CD14-positive monocyte (primary cell): ENCODE measurements at regions not wholly inside any gene's neighbourhood (a gene's known extent, or its start where the extent isn't known, plus 50 kb on each side); places are given as distances from the start of the nearest gene placed in this dataset.

Experiments used
- DNase-seq, 3 donors: peaks; one replicate each; pipeline ENCODE4 v3.0.0-alpha.2; 2011 to 2022
- H2AFZ ChIP-seq: 2 replicates; pipeline ENCODE4 v1.6.0; 2012; ENCODE audit warnings: mild to moderate bottlenecking, low read depth, low read length, inconsistent platforms; ENCODE audit not compliant: insufficient read depth, poor library complexity, severe bottlenecking
- H3K27ac ChIP-seq, 2 donors: 1 replicate in 1 of 2; 2 replicates in 1 of 2; pipeline ENCODE4 v1.5.1; 2012 to 2013; ENCODE audit warnings: low read length in 2 of 2, control low read depth in 1 of 2, inconsistent platforms in 1 of 2, low read depth in 1 of 2, mild to moderate bottlenecking in 1 of 2
- H3K27me3 ChIP-seq, 2 donors: one replicate each; pipeline versions ENCODE4 v1.6.0 to v1.6.1; 2011 to 2013; ENCODE audit warnings: low read length in 2 of 2; ENCODE audit not compliant: control insufficient read depth in 2 of 2, insufficient read depth in 2 of 2
- H3K36me3 ChIP-seq, 2 donors: replicated peaks in 1 of 2; 1 replicate in 1 of 2; 2 replicates in 1 of 2; pipeline versions ENCODE4 v1.5.1 to v1.6.1; 2012 to 2013; ENCODE audit warnings: low read length in 2 of 2, control low read depth in 1 of 2, inconsistent platforms in 1 of 2, mild to moderate bottlenecking in 1 of 2; ENCODE audit not compliant: insufficient read depth in 2 of 2, control insufficient read depth in 1 of 2
- H3K4me1 ChIP-seq, 2 donors: 1 replicate in 1 of 2; 2 replicates in 1 of 2; pipeline versions ENCODE4 v1.5.1 to v1.6.1; 2012 to 2013; ENCODE audit warnings: low read length in 2 of 2, control low read depth in 1 of 2, inconsistent platforms in 1 of 2, mild to moderate bottlenecking in 1 of 2, moderate library complexity in 1 of 2; ENCODE audit not compliant: insufficient read depth in 2 of 2, control insufficient read depth in 1 of 2
- H3K4me2 ChIP-seq: replicated peaks from 2 replicates; pipeline ENCODE3; 2012; ENCODE audit warnings: low read length, moderate library complexity, mild to moderate bottlenecking; ENCODE audit not compliant: poor library complexity, severe bottlenecking; ENCODE audit errors: extremely low read depth
- H3K4me3 ChIP-seq, 3 experiments: fragments of 200-600 bp in 1 of 3; sonication (generic) in 1 of 3; replicated peaks in 1 of 3; 1 replicate in 2 of 3; 2 replicates in 1 of 3; pipeline ENCODE4 v1.5.1; 2011 to 2013; ENCODE audit warnings: low read length in 3 of 3, mild to moderate bottlenecking in 3 of 3, control low read depth in 2 of 3, low read depth in 2 of 3, inconsistent platforms in 1 of 3, moderate library complexity in 1 of 3
- H3K79me2 ChIP-seq: 2 replicates; pipeline ENCODE4 v1.6.0; 2012; ENCODE audit warnings: mild to moderate bottlenecking, control low read depth, inconsistent platforms, low read length, moderate library complexity; ENCODE audit not compliant: insufficient read depth
- H3K9ac ChIP-seq: 2 replicates; pipeline ENCODE4 v1.6.0; 2017; ENCODE audit warnings: low read length, mild to moderate bottlenecking; ENCODE audit not compliant: insufficient read depth, poor library complexity, severe bottlenecking
- H3K9me3 ChIP-seq, 2 donors: replicated peaks in 1 of 2; 1 replicate in 1 of 2; 2 replicates in 1 of 2; pipeline versions ENCODE4 v1.5.1 to v1.6.1; 2012 to 2013; ENCODE audit warnings: low read length in 2 of 2, control low read depth in 1 of 2; ENCODE audit not compliant: control insufficient read depth in 1 of 2, insufficient read depth in 1 of 2
- H4K20me1 ChIP-seq: 2 replicates; pipeline ENCODE4 v1.6.0; 2012; ENCODE audit warnings: mild to moderate bottlenecking, low read length, control low read depth, moderate library complexity; ENCODE audit not compliant: insufficient read depth
- H3K27ac Mint-ChIP-seq, 7 donors: one replicate each; pipeline ENCODE4 v1.8.0; 2020; ENCODE audit warnings: mild to moderate bottlenecking in 7 of 7, mixed read lengths in 7 of 7, moderate library complexity in 6 of 7, inconsistent platforms in 2 of 7
- H3K27me3 Mint-ChIP-seq, 3 donors: one replicate each; pipeline ENCODE4 v1.8.0; 2021 to 2022; ENCODE audit warnings: low read depth in 3 of 3, mild to moderate bottlenecking in 3 of 3, mixed read lengths in 3 of 3, moderate library complexity in 3 of 3, inconsistent platforms in 1 of 3
- H3K36me3 Mint-ChIP-seq, 2 donors: one replicate each; pipeline ENCODE4 v1.8.0; 2020; ENCODE audit warnings: mixed read lengths in 2 of 2, inconsistent platforms in 1 of 2, mild to moderate bottlenecking in 1 of 2
- H3K4me1 Mint-ChIP-seq: one replicate; pipeline ENCODE4 v1.8.0; 2020; ENCODE audit warnings: mild to moderate bottlenecking, mixed read lengths
- H3K4me3 Mint-ChIP-seq, 2 donors: one replicate each; pipeline ENCODE4 v1.8.0; 2020; ENCODE audit warnings: mild to moderate bottlenecking in 2 of 2, mixed read lengths in 2 of 2, moderate library complexity in 1 of 2
- H3K9me3 Mint-ChIP-seq, 7 donors: one replicate each; pipeline ENCODE4 v1.8.0; 2020 to 2022; ENCODE audit warnings: mixed read lengths in 7 of 7, mild to moderate bottlenecking in 6 of 7, moderate library complexity in 6 of 7, inconsistent platforms in 2 of 7
- WGBS: methylation state at CpG from one replicate; pipeline ENCODE4 v1.1.5; 2013; ENCODE audit warnings: missing lambda C conversion rate; ENCODE audit not compliant: insufficient coverage; 5-methylcytosine and 5-hydroxymethylcytosine counted together
- intact Hi-C, 2 donors: fragments of 100-400 bp; cut with micrococcal nuclease; formaldehyde crosslinking; loops; one replicate each; pipeline versions ENCODE4 v1.15.0 to v1.15.1; 2023
- TF ChIP-seq, protein P1 (sequence below): fragments of 200-600 bp; IDR thresholded peaks from one replicate; pipeline ENCODE4 v1.8.0; 2022; ENCODE audit warnings: antibody characterized with exemption, mild to moderate bottlenecking

GRCh38 chr9:81058782-81059181, 630.6 kb downstream of the TLE1 start:
- no peak overlapping the region for H3K9ac ChIP-seq
- Mint-ChIP-seq H3K4me1 (no peaks in the 10 kb centered on the region), H3K27ac (no peak overlapping the region), H3K9me3 (peaks cover 0 to 23% (median 13%) of the 10 kb centered on the region in 7 donors), H3K4me3 (no peak overlapping the region), H3K36me3 (no peaks in the 10 kb centered on the region), H3K27me3 (peaks cover 0 to 3% (median 2%) of the 10 kb centered on the region in 3 donors)
- H3K27ac ChIP-seq = no peak overlapping the region
- H3K4me3 ChIP-seq = no peak overlapping the region
- H3K9me3 ChIP-seq = peaks cover 8 to 21% of the 10 kb centered on the region in 2 donors
- no peaks in the 10 kb centered on the region for H3K36me3 ChIP-seq
- no peaks in the 10 kb centered on the region for H3K79me2 ChIP-seq
- DNase-seq = no peak
- TF ChIP-seq, protein P1, sequence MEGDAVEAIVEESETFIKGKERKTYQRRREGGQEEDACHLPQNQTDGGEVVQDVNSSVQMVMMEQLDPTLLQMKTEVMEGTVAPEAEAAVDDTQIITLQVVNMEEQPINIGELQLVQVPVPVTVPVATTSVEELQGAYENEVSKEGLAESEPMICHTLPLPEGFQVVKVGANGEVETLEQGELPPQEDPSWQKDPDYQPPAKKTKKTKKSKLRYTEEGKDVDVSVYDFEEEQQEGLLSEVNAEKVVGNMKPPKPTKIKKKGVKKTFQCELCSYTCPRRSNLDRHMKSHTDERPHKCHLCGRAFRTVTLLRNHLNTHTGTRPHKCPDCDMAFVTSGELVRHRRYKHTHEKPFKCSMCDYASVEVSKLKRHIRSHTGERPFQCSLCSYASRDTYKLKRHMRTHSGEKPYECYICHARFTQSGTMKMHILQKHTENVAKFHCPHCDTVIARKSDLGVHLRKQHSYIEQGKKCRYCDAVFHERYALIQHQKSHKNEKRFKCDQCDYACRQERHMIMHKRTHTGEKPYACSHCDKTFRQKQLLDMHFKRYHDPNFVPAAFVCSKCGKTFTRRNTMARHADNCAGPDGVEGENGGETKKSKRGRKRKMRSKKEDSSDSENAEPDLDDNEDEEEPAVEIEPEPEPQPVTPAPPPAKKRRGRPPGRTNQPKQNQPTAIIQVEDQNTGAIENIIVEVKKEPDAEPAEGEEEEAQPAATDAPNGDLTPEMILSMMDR = no peak
- H3K4me1 ChIP-seq = no peaks in the 10 kb centered on the region
- H2AFZ ChIP-seq = no peak overlapping the region
- no peaks in the 10 kb centered on the region for H4K20me1 ChIP-seq
- intact Hi-C loops = no loop called here
- H3K27me3 ChIP-seq = no peaks in the 10 kb centered on the region
- no CpG with 5 or more reads among the region's 2 CpGs for WGBS
- no peak overlapping the region for H3K4me2 ChIP-seq

DNA sequence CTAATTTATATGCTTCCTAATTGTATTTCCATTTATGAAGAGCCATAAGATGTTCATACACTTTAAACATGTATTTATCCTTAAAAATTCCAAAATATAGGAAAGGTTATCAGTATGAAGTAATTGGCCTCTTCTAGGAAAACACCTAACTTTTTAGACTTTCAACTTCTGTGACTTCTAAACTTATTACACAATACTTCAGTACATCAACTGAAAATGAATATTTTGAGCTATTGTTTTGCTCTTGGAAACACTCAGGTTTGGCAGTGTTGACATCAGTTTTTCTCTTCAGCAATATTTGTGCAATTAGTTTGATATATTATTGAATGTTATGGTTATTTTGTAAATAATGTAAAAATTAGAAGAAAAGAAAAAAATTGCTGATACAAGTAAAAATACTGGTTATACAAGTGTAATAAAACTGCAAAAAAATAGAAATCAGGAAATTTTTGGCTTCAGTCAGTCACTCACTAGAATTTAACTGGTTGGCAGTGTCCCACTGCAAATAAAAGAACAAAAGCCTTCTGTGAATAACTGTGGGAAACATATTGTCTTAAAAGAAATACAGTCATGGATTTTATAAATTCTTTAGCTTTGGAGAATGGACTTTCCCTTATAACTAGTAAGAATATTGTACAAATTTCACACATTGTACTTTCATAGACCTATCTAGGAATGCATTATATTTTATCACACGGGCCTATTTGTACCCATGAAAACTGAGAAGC, 635.9 kb downstream of the TLE1 start:
- no peak overlapping the region for H2AFZ ChIP-seq
- H3K4me1 ChIP-seq = no peaks in the 10 kb centered on the region
- no peak overlapping the region for H3K27ac ChIP-seq
- Mint-ChIP-seq H3K36me3 (no peaks in the 10 kb centered on the region), H3K27me3 (peaks cover 0 to 5% (median 3%) of the 10 kb centered on the region in 3 donors), H3K4me3 (no peak overlapping the region), H3K4me1 (peaks cover 3% of the 10 kb centered on the region), H3K27ac (no peak overlapping the region), H3K9me3 (peaks cover 0 to 9% (median 3%) of the 10 kb centered on the region in 7 donors)
- no peak overlapping the region for H3K9ac ChIP-seq
- no peaks in the 10 kb centered on the region for H3K9me3 ChIP-seq
- no peaks in the 10 kb centered on the region for H3K27me3 ChIP-seq
- H4K20me1 ChIP-seq = no peaks in the 10 kb centered on the region
- no peaks in the 10 kb centered on the region for H3K36me3 ChIP-seq
- no CpG with 5 or more reads among the region's 1 CpG for WGBS
- H3K79me2 ChIP-seq = no peaks in the 10 kb centered on the region
- intact Hi-C loops = no loop called here
- no peak for DNase-seq
- no peak overlapping the region for H3K4me2 ChIP-seq
- H3K4me3 ChIP-seq = no peak overlapping the region
- TF ChIP-seq, protein P1 = no peak
